SH-SY5Y (cell line): ENCODE measurements at regions not wholly inside any gene's neighbourhood (a gene's known extent, or its start where the extent isn't known, plus 50 kb on each side); places are given as distances from the start of the nearest gene placed in this dataset.

ENCODE experiments used
- GATA2 ChIP-seq: IDR thresholded peaks from 2 replicates; pipeline ENCODE4 v1.6.1; 2011; ENCODE audit warnings: mild to moderate bottlenecking, low read depth, low read length
- GATA3 ChIP-seq: IDR thresholded peaks from 2 replicates; pipeline ENCODE4 v1.6.1; 2011; ENCODE audit warnings: low read depth, mild to moderate bottlenecking, low read length, moderate library complexity

DNA sequence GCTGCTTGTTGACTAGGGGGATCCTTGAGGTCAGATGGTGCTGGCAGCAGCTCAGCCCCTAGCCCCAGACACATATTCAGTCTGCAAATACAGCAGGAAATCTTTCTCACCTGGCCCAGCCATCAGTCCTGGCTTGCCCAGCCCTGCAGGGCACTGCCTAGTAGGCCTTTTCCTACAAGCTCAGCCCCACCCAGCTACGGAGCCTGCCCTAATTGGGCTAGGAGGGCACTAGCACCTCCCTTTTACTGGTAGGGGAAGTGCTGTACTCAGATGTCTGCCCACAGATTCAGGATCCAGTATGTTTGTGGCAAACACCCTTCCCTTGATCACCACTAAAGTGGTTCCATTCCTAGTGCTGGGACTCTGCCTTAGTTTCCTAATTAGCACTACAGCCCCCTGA is 257.1 kb upstream of the CADM1 start:
- no peak for TF ChIP-seq GATA3
- no peak for TF ChIP-seq GATA2

DNA sequence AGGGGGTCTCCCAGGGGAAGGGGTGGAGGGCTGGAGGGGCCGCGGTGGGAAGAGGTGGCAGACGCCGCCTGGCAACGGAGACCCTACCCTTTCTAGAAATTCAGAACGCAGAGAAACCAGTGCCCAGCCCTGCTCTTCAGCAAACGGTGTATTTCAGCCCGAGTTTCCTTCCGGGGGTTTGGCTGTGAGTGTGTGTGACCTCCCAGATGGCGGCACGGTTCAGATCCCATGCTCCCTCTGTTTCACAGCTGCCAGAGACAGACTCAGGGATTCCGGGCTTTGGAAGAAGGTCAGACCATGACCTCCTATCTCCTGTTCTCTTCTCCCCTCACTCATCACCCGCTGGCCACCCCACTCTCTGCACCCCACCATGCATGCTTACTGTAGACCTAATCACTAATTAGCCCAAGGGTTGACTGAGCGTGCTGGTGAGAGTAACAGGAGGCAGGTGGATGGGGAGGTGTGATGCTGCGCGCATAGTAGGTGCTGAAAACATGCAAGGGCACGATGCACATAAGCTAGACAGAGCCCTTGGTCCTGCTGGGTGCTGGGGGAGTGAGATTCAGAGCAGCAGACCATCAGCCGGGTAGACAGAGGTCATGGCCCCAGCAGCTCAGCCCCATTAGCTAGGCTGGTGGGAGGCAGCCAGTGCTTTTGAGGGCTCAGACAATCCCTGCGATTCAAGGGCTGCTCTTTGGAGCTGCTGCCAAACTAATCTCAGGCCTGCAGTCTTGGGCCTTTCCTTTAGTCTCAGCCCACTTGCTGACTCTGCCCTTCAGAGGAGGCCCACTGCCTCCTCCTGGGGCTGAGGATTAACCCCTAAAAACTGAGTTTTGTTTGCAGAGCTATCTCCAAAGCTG is 256.5 kb upstream of the CADM1 start:
- TF ChIP-seq GATA2 = no peak
- no peak for TF ChIP-seq GATA3

GRCh38 chr11:115759622-115760460 is 255.6 kb upstream of the CADM1 start:
- TF ChIP-seq GATA3 = no peak
- no peak for TF ChIP-seq GATA2

DNA sequence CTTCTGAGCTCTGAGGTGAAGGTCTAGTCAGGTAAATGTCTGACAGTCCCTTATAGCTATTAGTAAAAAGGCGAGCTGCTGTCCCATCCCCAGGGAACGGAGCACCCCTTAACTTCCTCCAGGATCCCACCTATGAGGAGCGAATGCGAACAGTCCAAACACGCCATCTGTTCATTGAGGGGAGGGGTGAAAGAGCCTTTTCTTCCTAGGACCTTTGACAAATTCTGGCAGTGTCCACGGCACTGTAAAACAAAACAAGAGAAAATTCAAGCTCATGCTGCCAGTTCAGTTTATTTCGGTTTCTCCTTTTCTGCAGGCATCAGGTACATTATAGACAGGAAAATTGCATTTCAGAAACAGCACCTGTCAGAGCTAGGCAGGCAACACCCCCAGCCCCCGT is 253.8 kb upstream of the CADM1 start:
- TF ChIP-seq GATA3 = no peak
- no peak for TF ChIP-seq GATA2

DNA sequence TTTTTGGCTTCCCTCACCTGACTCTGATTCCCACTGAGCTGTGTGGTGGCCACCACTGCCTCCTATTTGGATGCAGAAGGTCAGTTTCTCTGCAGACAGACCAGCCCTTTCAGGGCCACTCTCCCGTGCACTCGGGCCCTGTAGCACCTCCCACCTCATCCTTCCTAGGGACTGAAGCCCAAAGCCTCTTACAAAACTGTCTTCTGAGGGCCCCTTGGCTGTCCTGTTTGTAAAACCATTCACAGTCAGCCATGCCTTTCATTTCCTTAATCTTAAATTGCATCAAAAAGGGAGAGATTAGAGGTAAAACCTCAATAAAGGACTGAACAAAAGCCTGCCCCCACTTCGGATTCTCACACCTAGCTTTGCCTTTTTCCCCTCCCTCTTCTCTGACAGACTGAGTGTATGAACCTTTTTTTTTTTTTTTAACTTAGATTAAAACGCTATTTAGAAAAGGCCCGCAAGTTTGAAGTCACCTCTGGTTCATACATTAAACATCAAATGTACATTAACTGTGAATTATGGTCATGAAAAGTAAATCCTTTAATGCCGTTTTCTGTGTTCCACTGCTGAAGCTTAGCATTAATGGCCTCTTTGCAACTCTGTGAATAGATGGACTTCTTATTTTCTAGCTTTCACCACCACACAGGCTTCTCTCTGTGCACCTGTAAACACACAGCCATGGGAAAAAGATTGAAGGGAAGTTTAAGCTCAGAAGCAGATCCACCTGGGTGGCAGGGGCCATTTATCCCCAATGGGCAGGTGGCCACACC is 247.2 kb upstream of the CADM1 start:
- TF ChIP-seq GATA3 (no peak), GATA2 (no peak)

DNA sequence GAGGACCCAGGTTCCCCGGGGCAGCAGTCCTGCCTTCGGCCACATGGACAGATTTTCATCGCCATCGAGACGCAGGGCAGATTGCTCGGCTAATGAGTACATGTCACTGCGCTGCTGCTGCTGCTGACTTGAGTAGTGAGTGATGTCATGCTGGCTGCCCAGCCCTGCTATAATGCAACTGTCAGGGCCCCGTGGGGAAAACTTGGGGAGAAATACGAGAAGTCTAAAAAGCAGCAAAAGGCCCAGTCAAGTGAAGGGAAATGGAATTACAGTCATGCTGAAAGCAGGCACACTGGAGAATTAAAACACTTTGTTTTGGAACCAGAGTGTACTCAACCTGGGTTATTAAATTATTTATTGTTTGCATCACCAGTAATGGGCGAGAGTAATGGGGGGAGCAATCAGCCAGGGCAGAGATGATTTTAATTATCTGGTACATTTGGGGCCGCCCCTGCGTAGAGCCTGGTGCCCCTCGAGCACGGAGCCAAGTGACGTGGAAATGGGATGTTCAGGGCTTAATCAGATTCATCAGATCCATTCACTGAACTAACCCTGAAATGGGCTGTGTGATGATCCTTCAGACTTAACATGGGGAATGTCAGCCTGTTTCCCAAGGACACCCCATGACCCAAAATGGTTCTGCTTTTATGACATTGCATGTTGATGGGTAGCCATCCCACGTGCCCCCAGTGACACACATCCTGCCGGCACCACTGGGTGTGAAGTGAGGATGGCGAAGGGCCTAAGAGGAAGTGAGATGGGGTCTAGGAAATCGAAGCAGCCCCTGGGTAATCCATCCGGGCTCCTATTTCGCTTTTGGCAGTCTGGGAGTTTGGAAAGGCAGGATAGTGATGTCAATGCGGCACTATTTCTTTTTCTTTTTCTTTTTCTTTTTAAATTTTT is 241.6 kb upstream of the CADM1 start:
- TF ChIP-seq GATA2 (no peak), GATA3 (no peak)

DNA sequence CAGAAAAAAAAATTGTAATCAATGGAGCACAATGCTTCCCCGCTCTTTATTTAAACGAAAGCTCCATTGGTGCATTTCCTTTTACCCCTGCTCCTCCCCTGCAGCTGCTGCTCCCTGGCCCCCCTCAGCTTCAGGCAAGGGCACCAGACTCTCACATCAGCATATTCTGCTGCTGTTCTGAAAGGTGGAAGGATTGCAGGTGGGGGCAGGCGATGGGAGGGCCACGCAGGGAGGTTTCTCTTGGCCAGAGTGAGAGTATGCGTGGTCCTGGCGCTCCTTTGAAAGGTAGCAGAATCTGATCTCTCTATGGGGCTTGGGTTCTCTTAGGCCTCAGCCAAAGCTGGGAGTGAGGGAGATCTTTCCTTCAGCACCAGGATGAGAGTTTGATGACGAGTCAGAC is 240.9 kb upstream of the CADM1 start:
- no peak for TF ChIP-seq GATA3
- no peak for TF ChIP-seq GATA2

DNA sequence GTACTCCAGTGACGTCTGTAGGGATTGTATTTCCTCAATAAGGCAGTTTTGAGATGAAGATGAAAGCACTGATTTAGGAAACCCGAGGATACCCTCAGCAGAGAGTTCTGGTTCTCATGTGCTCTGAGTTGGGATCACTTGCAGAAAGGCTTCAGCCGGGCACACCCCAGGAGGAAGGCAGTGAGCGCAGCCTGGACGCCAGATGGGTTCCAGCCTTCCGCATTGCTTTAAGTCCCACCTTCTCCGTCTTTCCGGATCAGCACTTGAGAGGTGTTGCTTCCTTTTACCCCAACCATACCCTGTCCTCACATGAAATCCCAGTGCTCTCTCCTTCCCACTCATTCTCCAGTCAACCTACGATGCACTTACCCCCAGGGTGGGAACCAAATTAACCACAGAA is 239.5 kb upstream of the CADM1 start:
- TF ChIP-seq GATA2 (no peak), GATA3 (no peak)

DNA sequence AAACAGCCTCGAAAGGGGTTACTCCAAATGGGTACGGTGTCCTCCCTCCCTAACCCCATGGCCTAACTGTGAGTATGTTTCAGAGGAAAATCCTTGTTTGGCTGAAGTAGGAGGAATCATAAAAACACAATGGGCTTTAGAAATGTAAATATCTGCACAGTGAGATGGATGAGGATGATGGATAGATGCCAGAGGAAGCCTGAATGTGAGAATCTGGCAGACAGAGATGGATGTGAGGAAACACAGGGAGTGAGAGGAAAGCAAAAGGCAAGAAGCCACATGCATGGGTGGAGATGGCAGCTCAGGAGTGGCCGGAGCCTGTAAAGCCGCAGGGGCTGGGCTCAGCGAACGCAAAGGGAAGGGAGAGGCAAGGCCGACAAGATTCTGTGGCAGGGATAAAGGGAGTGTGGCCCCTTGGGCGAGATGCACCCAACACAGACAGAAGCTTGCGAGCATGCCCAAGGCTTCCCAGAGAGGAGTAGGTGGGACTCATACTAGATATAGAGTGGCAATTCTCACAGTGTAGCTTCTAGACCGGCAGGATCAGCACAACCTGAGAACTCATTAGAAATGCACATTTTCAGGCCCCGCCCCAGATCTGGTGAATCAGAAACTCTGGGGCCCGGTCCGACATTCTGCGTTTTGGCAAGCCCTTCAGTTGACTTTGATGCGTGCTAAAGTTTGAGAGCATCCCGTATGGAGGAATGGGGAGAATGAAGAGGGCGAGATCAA is 237.3 kb upstream of the CADM1 start:
- TF ChIP-seq GATA2 (no peak), GATA3 (no peak)

- no peak for TF ChIP-seq GATA3
- no peak for TF ChIP-seq GATA2
Measured at GRCh38 chr11:115740324-115740723, 236.1 kb upstream of the CADM1 start.

DNA sequence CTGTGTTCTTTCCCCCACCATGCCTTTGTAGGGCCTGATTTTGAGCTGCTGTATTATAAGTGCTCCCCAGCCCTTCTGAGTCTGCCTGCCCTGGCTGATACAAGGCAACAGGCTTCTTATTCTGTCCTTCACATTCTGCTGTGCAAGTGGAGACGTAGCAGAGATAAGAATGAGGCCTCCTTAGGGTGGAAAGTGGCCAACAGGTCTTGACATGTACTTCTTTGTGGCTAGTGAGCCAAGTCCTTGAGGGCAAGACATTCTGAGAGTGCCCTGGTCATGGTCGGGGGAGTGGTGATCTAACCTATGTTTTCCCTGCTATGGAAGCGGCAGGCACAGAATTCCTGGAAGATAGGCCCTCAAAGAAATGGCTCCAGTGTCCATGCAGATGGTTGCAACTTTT is 235.7 kb upstream of the CADM1 start:
- TF ChIP-seq GATA2 (no peak), GATA3 (no peak)

- no peak for TF ChIP-seq GATA2
- no peak for TF ChIP-seq GATA3
Measured at GRCh38 chr11:115739146-115739545, 234.9 kb upstream of the CADM1 start.

- TF ChIP-seq GATA2 = no peak
- TF ChIP-seq GATA3 = no peak
Measured at GRCh38 chr11:115737875-115738274, 233.7 kb upstream of the CADM1 start.

DNA sequence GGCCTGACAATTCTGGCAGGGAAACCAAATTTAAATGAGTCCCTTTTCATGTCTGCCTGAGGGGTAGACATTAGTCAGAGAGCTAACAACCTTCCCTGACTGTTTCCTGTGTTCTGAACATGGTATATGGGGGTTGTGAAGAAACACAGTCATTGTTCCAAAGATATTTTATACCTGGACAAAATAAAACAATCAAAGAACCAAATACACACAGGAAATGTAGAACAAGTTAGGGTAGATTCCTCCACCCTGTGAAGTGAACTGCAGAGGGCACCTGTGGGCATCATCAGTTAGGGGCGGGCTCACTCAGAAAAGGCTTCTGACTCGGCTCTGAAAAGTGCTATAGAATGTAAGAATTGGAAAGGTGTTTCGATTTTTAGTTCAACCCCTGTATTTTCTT is 231.9 kb upstream of the CADM1 start:
- TF ChIP-seq GATA3 (no peak), GATA2 (no peak)
